Cardiac muscle cell (in vitro differentiated cells and primary cell): ENCODE measurements at regions not wholly inside any gene's neighbourhood (a gene's known extent, or its start where the extent isn't known, plus 50 kb on each side); places are given as distances from the start of the nearest gene placed in this dataset.
A peak's percentile ranks its signal among the peaks of the same experiment; 100 is the strongest.

ENCODE experiments used
- DNase-seq, 2 donors: peaks; one replicate each; pipeline versions ENCODE4 v3.0.0 to v3.0.0-alpha.2; 2010 to 2017; ENCODE audit warnings: low read depth in 1 of 2, low spot score in 1 of 2
- H3K27ac ChIP-seq: fragments of 200-600 bp; sonication (generic); 2 replicates; pipeline ENCODE4 v1.5.1; 2016
- H3K27me3 ChIP-seq: fragments of 200-600 bp; sonication (generic); 2 replicates; pipeline ENCODE4 v1.6.0; 2016; ENCODE audit warnings: control low read depth
- H3K36me3 ChIP-seq: fragments of 200-600 bp; sonication (generic); 2 replicates; pipeline ENCODE4 v1.5.1; 2016; ENCODE audit warnings: control low read depth
- H3K4me1 ChIP-seq: fragments of 200-600 bp; sonication (generic); 2 replicates; pipeline ENCODE4 v1.8.1; 2017; ENCODE audit warnings: low read depth, mild to moderate bottlenecking, mixed run types
- H3K4me3 ChIP-seq: fragments of 200-600 bp; sonication (generic); 2 replicates; pipeline ENCODE4 v1.5.1; 2016; ENCODE audit warnings: mild to moderate bottlenecking
- H3K9me3 ChIP-seq: fragments of 200-600 bp; sonication (generic); 2 replicates; pipeline ENCODE4 v1.5.1; 2017; ENCODE audit warnings: low read depth, mild to moderate bottlenecking, control low read depth
- TF ChIP-seq, protein P1 (sequence below): IDR thresholded peaks from 2 replicates; pipeline ENCODE4 v1.5.1; 2012; ENCODE audit warnings: low read depth, mild to moderate bottlenecking, low read length

DNA sequence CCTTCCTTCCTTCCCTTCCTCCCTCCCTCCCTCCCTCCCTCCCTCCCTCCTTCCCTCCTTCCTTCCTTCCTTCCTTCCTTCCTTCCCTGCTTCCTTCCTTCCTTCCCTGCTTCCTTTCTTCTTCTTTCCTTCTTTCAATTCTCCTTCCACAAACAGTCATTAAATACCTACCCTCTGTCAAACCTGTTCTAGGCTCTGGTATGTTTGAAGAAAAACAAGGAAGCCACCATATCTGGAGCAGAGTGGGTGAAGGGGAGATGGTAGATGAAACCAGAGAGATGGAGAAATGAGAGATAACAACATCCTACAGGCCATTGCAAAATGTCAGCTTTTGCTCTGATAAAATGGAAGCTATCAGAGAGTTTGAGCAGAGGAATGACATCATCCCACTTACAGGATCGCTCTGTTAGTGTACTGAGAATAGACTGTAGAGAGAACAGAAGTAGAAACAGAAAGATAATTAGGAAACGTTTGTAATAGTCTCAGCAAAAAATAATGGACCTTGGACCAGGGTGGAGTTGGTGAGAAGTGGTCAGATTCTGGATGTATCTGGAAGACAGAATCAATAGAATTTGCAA lies 334.0 kb downstream of the STIM2 start:
- H3K27me3 ChIP-seq, result no peaks in the 10 kb centered on the region
- H3K27ac ChIP-seq, result no peak overlapping the region
- no peaks in the 10 kb centered on the region for H3K4me1 ChIP-seq
- TF ChIP-seq, protein P1, sequence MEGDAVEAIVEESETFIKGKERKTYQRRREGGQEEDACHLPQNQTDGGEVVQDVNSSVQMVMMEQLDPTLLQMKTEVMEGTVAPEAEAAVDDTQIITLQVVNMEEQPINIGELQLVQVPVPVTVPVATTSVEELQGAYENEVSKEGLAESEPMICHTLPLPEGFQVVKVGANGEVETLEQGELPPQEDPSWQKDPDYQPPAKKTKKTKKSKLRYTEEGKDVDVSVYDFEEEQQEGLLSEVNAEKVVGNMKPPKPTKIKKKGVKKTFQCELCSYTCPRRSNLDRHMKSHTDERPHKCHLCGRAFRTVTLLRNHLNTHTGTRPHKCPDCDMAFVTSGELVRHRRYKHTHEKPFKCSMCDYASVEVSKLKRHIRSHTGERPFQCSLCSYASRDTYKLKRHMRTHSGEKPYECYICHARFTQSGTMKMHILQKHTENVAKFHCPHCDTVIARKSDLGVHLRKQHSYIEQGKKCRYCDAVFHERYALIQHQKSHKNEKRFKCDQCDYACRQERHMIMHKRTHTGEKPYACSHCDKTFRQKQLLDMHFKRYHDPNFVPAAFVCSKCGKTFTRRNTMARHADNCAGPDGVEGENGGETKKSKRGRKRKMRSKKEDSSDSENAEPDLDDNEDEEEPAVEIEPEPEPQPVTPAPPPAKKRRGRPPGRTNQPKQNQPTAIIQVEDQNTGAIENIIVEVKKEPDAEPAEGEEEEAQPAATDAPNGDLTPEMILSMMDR, result no peak
- no peak overlapping the region for H3K4me3 ChIP-seq
- no peak for DNase-seq
- H3K36me3 ChIP-seq, result no peaks in the 10 kb centered on the region
- no peaks in the 10 kb centered on the region for H3K9me3 ChIP-seq

DNA sequence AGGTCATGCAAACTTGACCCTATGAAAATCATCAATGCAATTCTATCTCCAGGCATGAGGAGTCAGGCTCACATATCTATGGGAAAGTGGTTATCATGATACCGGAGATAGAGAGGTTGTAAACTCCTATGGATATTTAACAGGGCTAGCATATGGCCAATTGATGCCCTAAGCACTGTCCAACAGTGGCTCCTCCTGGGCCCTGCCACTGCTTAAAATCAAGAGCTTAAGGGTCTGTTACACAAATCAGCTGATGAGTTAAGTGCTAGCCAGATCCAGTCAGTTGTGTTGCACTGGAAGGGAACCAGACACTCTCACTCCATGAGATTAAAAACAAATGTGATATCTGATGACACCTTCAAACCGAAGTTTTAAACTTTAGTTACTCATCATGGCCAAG lies 337.6 kb downstream of the STIM2 start:
- Histone ChIP-seq H3K27ac (no peak overlapping the region), H3K36me3 (no peaks in the 10 kb centered on the region), H3K4me1 (no peaks in the 10 kb centered on the region), H3K9me3 (no peaks in the 10 kb centered on the region), H3K27me3 (no peaks in the 10 kb centered on the region), H3K4me3 (no peak overlapping the region)
- TF ChIP-seq, protein P1, result no peak
- DNase-seq, result peak in 1 of 2 donors; percentile 13

DNA sequence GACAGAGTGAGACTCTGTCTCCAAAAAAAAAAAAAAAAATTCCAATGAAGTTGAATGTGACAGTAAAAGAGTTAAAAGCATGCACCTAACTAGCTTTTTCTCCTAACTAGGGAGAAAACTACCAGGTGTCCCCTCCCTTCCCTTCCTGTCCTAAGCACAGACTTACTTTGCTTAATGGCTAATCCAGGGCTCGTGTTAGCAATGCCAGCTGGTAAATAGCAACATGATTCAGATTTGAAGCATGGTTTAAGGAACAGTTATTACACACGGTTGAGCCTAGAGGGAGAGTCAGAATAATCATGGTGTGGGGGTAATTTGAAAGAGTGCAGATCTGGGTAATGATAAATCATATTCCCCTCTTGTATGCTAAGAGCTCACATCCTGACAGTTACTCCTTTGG lies 338.3 kb downstream of the STIM2 start:
- no peaks in the 10 kb centered on the region for H3K4me1 ChIP-seq
- DNase-seq, result no peak
- H3K27ac ChIP-seq, result no peak overlapping the region
- H3K36me3 ChIP-seq, result no peaks in the 10 kb centered on the region
- TF ChIP-seq, protein P1, result no peak
- no peaks in the 10 kb centered on the region for H3K27me3 ChIP-seq
- H3K4me3 ChIP-seq, result no peak overlapping the region
- no peaks in the 10 kb centered on the region for H3K9me3 ChIP-seq

DNA sequence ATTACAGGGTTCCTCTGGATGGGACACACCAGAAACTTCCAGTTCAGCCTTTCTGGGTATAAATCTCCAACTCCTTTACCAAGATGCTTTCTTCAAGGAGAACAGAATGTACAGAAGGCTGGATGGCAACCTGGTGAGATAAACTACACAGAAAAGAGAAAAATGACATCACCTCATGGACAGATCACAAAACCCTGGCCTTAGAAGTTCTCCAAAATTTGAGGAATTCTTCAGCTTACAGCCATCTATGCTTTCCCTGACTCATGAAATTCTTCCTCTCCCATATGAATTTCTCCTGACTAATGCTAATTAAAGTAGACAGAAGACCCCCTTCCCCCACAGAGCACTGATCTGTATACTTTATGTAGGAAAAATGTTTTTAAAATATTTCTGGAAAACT lies 345.4 kb downstream of the STIM2 start:
- H3K27ac ChIP-seq, result no peak overlapping the region
- no peaks in the 10 kb centered on the region for H3K4me1 ChIP-seq
- H3K27me3 ChIP-seq, result no peaks in the 10 kb centered on the region
- no peak for DNase-seq
- H3K36me3 ChIP-seq, result no peaks in the 10 kb centered on the region
- H3K4me3 ChIP-seq, result no peak overlapping the region
- TF ChIP-seq, protein P1, result no peak
- no peaks in the 10 kb centered on the region for H3K9me3 ChIP-seq

DNA sequence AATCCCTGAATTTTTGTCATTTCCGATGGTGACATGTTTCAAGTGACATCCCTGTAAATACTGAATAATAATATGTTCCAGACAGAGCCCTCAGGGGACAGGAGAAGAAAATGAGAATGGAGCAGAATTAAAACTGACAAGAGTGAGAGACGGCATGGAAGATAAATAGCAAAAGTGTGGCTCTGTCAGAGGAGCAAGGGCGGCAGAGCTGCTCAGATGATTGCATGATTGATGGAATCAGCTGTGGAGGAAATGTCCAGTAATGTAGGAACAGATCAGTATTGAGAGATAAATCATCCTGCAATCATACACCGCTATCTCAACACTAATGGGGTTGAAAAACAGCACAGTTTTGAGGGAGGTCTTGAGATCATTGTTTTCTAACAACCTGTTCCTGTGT lies 350.3 kb downstream of the STIM2 start:
- TF ChIP-seq, protein P1, result no peak
- no peak overlapping the region for H3K4me3 ChIP-seq
- no peak for DNase-seq

DNA sequence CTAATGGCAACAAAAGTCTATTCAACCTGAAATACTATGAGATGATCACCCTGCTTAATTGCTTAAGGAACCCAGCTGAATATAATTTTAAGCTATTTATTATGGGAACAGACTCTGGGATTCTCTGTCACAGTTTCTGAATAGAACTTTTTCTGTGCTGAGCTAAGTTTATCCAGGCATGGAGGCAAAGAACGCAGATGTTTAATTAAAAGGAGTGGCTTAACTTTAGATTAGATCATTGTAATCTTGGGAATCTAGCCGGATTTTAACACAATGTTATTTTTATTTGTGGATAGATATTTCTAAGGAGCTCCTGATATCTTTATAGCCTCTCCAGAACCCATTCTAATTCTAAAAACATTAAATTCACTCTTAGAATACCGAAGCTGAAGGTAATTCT lies 353.4 kb downstream of the STIM2 start:
- Histone ChIP-seq H3K36me3 (no peaks in the 10 kb centered on the region), H3K4me1 (no peaks in the 10 kb centered on the region), H3K27ac (no peak overlapping the region), H3K27me3 (no peaks in the 10 kb centered on the region), H3K9me3 (no peaks in the 10 kb centered on the region), H3K4me3 (no peak overlapping the region)
- no peak for DNase-seq
- TF ChIP-seq, protein P1, result no peak

More for the DNA sequence above, 350.3 kb downstream of the STIM2 start:
- Histone ChIP-seq H3K36me3 (no peaks in the 10 kb centered on the region), H3K9me3 (no peaks in the 10 kb centered on the region), H3K27ac (no peak overlapping the region), H3K27me3 (no peaks in the 10 kb centered on the region), H3K4me1 (no peaks in the 10 kb centered on the region)
